ENCODE measurements at regions not wholly inside any gene's neighbourhood (a gene's known extent, or its start where the extent isn't known, plus 50 kb on each side); places are given as distances from the start of the nearest gene placed in this dataset.

- no peak for ATAC-seq
- no peak for TF ChIP-seq REST (IDR thresholded peaks at IDR 0.05; ENCODE audit: insufficient read depth in 1 of 2, low read depth in 2 of 2, low read length in 1 of 2)
- no peaks in the 10 kb centered on the region for H3K9me3 ChIP-seq (ENCODE audit: control insufficient read depth, insufficient read depth, low read depth, low read length)
- no peak overlapping the region for H3K4me3 ChIP-seq (ENCODE audit: low read depth in 2 of 2, low read length in 2 of 2)
- in situ Hi-C loops (cut with HindIII; ENCODE audit: low pct_unique_long_range_greater_than_20kb, low sequenced_read_pairs) (no loop called here), intact Hi-C loops (cut with micrococcal nuclease; ENCODE audit: unreplicated experiment) (no loop called here)
- H3K4me1 ChIP-seq (ENCODE audit: control insufficient read depth, insufficient read depth, low read length), result no peaks in the 10 kb centered on the region
- H3K27ac ChIP-seq (ENCODE audit: low read length), result no peak overlapping the region
- BruUV-seq (replicated peaks), result no TSS peak
- DNase-seq (ENCODE audit: low read depth, low spot score), result no peak
- no peaks in the 10 kb centered on the region for H3K36me3 ChIP-seq (ENCODE audit: control insufficient read depth, insufficient read depth, low read length)
- POLR2A ChIA-PET, result no interaction called here
- H3K27me3 ChIP-seq (ENCODE audit: control insufficient read depth, insufficient read depth, low read length), result no peaks in the 10 kb centered on the region
- CTCF ChIA-PET, result no interaction called here
Measured at GRCh38 chr21:39110431-39110830, 72.8 kb downstream of the PSMG1 start.

- Histone ChIP-seq H3K4me1 (ENCODE audit: control insufficient read depth, insufficient read depth, low read length) (no peaks in the 10 kb centered on the region), H3K36me3 (ENCODE audit: control insufficient read depth, insufficient read depth, low read length) (no peaks in the 10 kb centered on the region), H3K4me3 (ENCODE audit: low read depth in 2 of 2, low read length in 2 of 2) (no peak overlapping the region), H3K9me3 (ENCODE audit: control insufficient read depth, insufficient read depth, low read depth, low read length) (no peaks in the 10 kb centered on the region), H3K27ac (ENCODE audit: low read length) (no peak overlapping the region), H3K27me3 (ENCODE audit: control insufficient read depth, insufficient read depth, low read length) (no peaks in the 10 kb centered on the region)
- intact Hi-C loops (cut with micrococcal nuclease; ENCODE audit: unreplicated experiment), result no loop called here
- no peak for TF ChIP-seq REST (IDR thresholded peaks at IDR 0.05; ENCODE audit: insufficient read depth in 1 of 2, low read depth in 2 of 2, low read length in 1 of 2)
- BruUV-seq (replicated peaks), result no TSS peak
- ChIA-PET POLR2A (no interaction called here), CTCF (interaction anchor here (0.5 kb wide), 1 partner anchor 273 kb away, joined by 5 read pairs; no protein-coding TSS in a partner anchor)
- in situ Hi-C loops (cut with HindIII; ENCODE audit: low pct_unique_long_range_greater_than_20kb, low sequenced_read_pairs), result no loop called here
- DNase-seq (ENCODE audit: low read depth, low spot score) (no peak), ATAC-seq (no peak)
Measured at GRCh38 chr21:39109596-39110210, 73.5 kb downstream of the PSMG1 start.

- no peak for DNase-seq (ENCODE audit: low read depth, low spot score)
- no TSS peak for BruUV-seq (replicated peaks)
- ATAC-seq, result no peak
- ChIA-PET CTCF (no interaction called here), POLR2A (no interaction called here)
- Histone ChIP-seq H3K27me3 (ENCODE audit: control insufficient read depth, insufficient read depth, low read length) (no peaks in the 10 kb centered on the region), H3K36me3 (ENCODE audit: control insufficient read depth, insufficient read depth, low read length) (no peaks in the 10 kb centered on the region), H3K4me3 (ENCODE audit: low read depth in 2 of 2, low read length in 2 of 2) (no peak overlapping the region), H3K9me3 (ENCODE audit: control insufficient read depth, insufficient read depth, low read depth, low read length) (no peaks in the 10 kb centered on the region), H3K27ac (ENCODE audit: low read length) (no peak overlapping the region), H3K4me1 (ENCODE audit: control insufficient read depth, insufficient read depth, low read length) (no peaks in the 10 kb centered on the region)
- TF ChIP-seq TCF7L2 (IDR thresholded peaks at IDR 0.05; ENCODE audit: low read depth, low read length) (no peak), SIN3A (IDR thresholded peaks at IDR 0.05; ENCODE audit: borderline replicate concordance, insufficient read depth, low read depth, low read length) (no peak)
- intact Hi-C loops (cut with micrococcal nuclease; ENCODE audit: unreplicated experiment), result no loop called here
- in situ Hi-C loops (cut with HindIII; ENCODE audit: low pct_unique_long_range_greater_than_20kb, low sequenced_read_pairs), result no loop called here
Measured at GRCh38 chr21:39109163-39109530, 74.1 kb downstream of the PSMG1 start.
